HCT116 (cell line): ENCODE measurements at regions not wholly inside any gene's neighbourhood (a gene's known extent, or its start where the extent isn't known, plus 50 kb on each side); places are given as distances from the start of the nearest gene placed in this dataset.

Source experiments
- CEBPB ChIP-seq: IDR thresholded peaks from 2 replicates; pipeline ENCODE4 v1.6.1; 2012; ENCODE audit warnings: low read depth
- EZH2 ChIP-seq: fragments of 200-600 bp; sonication (generic); IDR thresholded peaks from 2 replicates; pipeline ENCODE4 v1.6.1; 2017; ENCODE audit warnings: antibody characterized with exemption, mixed run types
- EZH2phosphoT487 ChIP-seq: fragments of 200-600 bp; IDR thresholded peaks from 2 replicates; pipeline ENCODE4 v1.6.1; 2018; ENCODE audit warnings: antibody characterized with exemption, borderline replicate concordance
- ZNF274 ChIP-seq: fragments of 200-500 bp; sonication (Bioruptor generic); IDR thresholded peaks from 2 replicates; pipeline ENCODE4 v1.6.1; 2014; ENCODE audit warnings: mild to moderate bottlenecking, low read depth, low read length, inconsistent platforms
- TF ChIP-seq, protein P1 (sequence below): IDR thresholded peaks from 2 replicates; pipeline ENCODE4 v1.6.1; 2012; ENCODE audit warnings: low read depth
- TF ChIP-seq, protein P2 (sequence below), 3 experiments: fragments of 200-600 bp in 1 of 3; sonication (generic) in 1 of 3; IDR thresholded peaks in 2 of 3; conservative IDR thresholded peaks in 1 of 3; 2 replicates each; pipeline ENCODE4 v1.5.1; 2012 to 2017; ENCODE audit warnings: low read depth in 2 of 3, low read length in 2 of 3, antibody characterized with exemption in 1 of 3, borderline replicate concordance in 1 of 3, control low read depth in 1 of 3, mild to moderate bottlenecking in 1 of 3, mixed read lengths in 1 of 3, mixed run types in 1 of 3, moderate library complexity in 1 of 3; ENCODE audit not compliant: insufficient read depth in 1 of 3
- TF ChIP-seq, protein P3 (sequence below): IDR thresholded peaks from 2 replicates; pipeline ENCODE4 v1.6.1; 2012

DNA sequence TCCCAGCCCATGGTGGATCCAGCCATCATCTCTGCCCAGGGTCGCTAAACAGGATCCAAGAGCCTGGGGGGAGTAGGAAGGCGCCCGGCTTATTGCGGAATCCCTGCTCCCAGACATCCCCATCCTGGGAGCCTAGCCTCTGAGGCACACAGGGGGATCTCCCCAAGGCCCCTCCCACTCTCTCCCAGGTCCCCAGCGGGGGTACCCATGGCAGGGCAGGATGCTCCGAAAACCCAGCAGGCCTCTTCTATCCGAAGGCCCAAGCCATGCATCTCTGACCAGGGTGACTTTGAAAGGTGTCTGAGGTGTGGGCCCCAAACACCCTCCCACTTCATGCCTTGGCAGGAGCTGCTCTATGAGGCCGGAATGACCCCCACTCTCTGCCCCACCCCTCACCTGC is 81.7 kb upstream of the RUFY1 start:
- TF ChIP-seq CEBPB, result no peak
- TF ChIP-seq, protein P1, sequence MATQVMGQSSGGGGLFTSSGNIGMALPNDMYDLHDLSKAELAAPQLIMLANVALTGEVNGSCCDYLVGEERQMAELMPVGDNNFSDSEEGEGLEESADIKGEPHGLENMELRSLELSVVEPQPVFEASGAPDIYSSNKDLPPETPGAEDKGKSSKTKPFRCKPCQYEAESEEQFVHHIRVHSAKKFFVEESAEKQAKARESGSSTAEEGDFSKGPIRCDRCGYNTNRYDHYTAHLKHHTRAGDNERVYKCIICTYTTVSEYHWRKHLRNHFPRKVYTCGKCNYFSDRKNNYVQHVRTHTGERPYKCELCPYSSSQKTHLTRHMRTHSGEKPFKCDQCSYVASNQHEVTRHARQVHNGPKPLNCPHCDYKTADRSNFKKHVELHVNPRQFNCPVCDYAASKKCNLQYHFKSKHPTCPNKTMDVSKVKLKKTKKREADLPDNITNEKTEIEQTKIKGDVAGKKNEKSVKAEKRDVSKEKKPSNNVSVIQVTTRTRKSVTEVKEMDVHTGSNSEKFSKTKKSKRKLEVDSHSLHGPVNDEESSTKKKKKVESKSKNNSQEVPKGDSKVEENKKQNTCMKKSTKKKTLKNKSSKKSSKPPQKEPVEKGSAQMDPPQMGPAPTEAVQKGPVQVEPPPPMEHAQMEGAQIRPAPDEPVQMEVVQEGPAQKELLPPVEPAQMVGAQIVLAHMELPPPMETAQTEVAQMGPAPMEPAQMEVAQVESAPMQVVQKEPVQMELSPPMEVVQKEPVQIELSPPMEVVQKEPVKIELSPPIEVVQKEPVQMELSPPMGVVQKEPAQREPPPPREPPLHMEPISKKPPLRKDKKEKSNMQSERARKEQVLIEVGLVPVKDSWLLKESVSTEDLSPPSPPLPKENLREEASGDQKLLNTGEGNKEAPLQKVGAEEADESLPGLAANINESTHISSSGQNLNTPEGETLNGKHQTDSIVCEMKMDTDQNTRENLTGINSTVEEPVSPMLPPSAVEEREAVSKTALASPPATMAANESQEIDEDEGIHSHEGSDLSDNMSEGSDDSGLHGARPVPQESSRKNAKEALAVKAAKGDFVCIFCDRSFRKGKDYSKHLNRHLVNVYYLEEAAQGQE, result no peak
- TF ChIP-seq, protein P2, sequence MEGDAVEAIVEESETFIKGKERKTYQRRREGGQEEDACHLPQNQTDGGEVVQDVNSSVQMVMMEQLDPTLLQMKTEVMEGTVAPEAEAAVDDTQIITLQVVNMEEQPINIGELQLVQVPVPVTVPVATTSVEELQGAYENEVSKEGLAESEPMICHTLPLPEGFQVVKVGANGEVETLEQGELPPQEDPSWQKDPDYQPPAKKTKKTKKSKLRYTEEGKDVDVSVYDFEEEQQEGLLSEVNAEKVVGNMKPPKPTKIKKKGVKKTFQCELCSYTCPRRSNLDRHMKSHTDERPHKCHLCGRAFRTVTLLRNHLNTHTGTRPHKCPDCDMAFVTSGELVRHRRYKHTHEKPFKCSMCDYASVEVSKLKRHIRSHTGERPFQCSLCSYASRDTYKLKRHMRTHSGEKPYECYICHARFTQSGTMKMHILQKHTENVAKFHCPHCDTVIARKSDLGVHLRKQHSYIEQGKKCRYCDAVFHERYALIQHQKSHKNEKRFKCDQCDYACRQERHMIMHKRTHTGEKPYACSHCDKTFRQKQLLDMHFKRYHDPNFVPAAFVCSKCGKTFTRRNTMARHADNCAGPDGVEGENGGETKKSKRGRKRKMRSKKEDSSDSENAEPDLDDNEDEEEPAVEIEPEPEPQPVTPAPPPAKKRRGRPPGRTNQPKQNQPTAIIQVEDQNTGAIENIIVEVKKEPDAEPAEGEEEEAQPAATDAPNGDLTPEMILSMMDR (IDR thresholded peaks at IDR 0.05 in 2 of 3, conservative IDR thresholded peaks at IDR 0.05 in 1 of 3; ENCODE audit: borderline replicate concordance in 1 of 3, insufficient read depth in 1 of 3, low read depth in 2 of 3, low read length in 2 of 3), result no peak
- TF ChIP-seq, protein P3, sequence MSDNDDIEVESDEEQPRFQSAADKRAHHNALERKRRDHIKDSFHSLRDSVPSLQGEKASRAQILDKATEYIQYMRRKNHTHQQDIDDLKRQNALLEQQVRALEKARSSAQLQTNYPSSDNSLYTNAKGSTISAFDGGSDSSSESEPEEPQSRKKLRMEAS, result no peak
- TF ChIP-seq ZNF274, result no peak
- no peak for TF ChIP-seq EZH2
- TF ChIP-seq EZH2phosphoT487, result no peak
